Activated CD8-positive, alpha-beta T cell treated with anti-CD3 and anti-CD28 coated beads, Interleukin-2, amount 10 ng/mL, durations not matched to agents 7 days and 5 days (primary cell): ENCODE measurements at regions not wholly inside any gene's neighbourhood (a gene's known extent, or its start where the extent isn't known, plus 50 kb on each side); places are given as distances from the start of the nearest gene placed in this dataset.
"Not testable (repeated sequence)": the region's sequence is repeated elsewhere in the genome, so short reads cannot be mapped to it uniquely, and the experiment has no call there.

ENCODE experiments used
- ATAC-seq: fragments of 150-1000 bp; cut with Tn5 transposase; one replicate; pipeline ENCODE4 v1.10.0; 2021; ENCODE audit warnings: moderate library complexity
- CTCF ChIA-PET: fragments of 350-600 bp; sonication (Branson Sonifier 250); formaldehyde crosslinking; loops from one replicate; lab custom pipeline; 2021; ENCODE audit warnings: antibody characterized with exemption; lab: Charles Lee
- POLR2A ChIA-PET: fragments of 350-600 bp; sonication (Branson Sonifier 250); formaldehyde crosslinking; loops from one replicate; lab custom pipeline; 2021; ENCODE audit warnings: antibody characterized with exemption; lab: Charles Lee
- DNase-seq: peaks from one replicate; pipeline ENCODE4 v3.0.0-alpha.2; 2020
- H3K27ac Mint-ChIP-seq: one replicate; pipeline ENCODE4 v1.8.0; 2021; ENCODE audit warnings: mild to moderate bottlenecking, mixed read lengths
- H3K27me3 Mint-ChIP-seq: one replicate; pipeline ENCODE4 v1.8.0; 2021; ENCODE audit warnings: low read depth, mixed read lengths
- H3K36me3 Mint-ChIP-seq: one replicate; pipeline ENCODE4 v1.8.0; 2021; ENCODE audit warnings: low read depth, mixed read lengths
- H3K4me1 Mint-ChIP-seq: one replicate; pipeline ENCODE4 v1.8.0; 2021; ENCODE audit warnings: low read depth, mixed read lengths
- H3K4me3 Mint-ChIP-seq: one replicate; pipeline ENCODE4 v1.8.0; 2021; ENCODE audit warnings: mild to moderate bottlenecking, mixed read lengths
- H3K9me3 Mint-ChIP-seq: one replicate; pipeline ENCODE4 v1.8.0; 2022; ENCODE audit warnings: mixed read lengths; ENCODE audit not compliant: insufficient read depth

DNA sequence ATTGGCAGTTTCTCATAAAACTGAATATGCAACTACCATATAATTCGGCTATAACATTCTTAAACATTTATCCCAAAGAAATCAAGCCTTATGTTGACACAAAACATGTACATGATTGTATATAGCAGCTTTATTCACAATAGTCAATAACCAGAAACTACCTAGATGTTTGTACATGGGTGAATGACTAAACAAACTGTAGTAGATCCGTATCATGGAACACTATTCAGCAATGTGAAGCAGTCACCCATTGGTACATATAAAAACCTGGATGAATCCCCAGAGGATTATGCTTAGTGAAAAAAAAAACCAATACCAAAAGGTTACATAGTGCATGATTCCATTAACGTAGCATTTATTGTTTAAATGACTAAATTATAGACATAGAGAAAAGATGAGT lies 471.7 kb upstream of the KLHL1 start:
- Mint-ChIP-seq H3K36me3 (no peaks in the 10 kb centered on the region), H3K4me3 (no peak overlapping the region), H3K4me1 (no peaks in the 10 kb centered on the region), H3K27me3 (no peaks in the 10 kb centered on the region), H3K9me3 (no peaks in the 10 kb centered on the region), H3K27ac (no peak overlapping the region)
- DNase-seq (no peak), ATAC-seq (no peak)
- CTCF ChIA-PET, result no interaction called here
- POLR2A ChIA-PET, result no interaction called here

DNA sequence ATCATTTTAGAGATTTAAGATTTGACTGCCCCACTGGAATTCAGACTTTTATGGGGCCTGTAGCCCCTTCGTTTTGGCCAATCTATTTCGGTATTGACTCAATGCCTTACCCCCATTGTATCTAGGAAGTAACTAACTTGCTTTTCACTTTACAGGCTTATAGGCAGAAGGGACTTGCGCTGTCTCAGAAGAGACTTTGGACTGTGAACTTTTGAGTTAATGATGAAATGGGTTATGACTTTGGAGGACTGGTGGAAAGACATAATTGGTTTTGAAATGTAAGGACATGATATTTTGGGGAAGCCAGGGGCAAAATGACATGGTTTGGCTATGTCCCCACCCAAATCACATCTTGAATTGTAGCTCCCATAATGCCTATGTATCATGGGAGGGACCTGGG lies 463.0 kb upstream of the KLHL1 start:
- no peak for DNase-seq
- CTCF ChIA-PET, result no interaction called here
- H3K36me3 Mint-ChIP-seq, result no peaks in the 10 kb centered on the region
- no peak overlapping the region for H3K27ac Mint-ChIP-seq
- no peak for ATAC-seq
- no peaks in the 10 kb centered on the region for H3K9me3 Mint-ChIP-seq
- H3K4me3 Mint-ChIP-seq, result no peak overlapping the region
- no peaks in the 10 kb centered on the region for H3K4me1 Mint-ChIP-seq
- POLR2A ChIA-PET, result no interaction called here
- H3K27me3 Mint-ChIP-seq, result no peaks in the 10 kb centered on the region

DNA sequence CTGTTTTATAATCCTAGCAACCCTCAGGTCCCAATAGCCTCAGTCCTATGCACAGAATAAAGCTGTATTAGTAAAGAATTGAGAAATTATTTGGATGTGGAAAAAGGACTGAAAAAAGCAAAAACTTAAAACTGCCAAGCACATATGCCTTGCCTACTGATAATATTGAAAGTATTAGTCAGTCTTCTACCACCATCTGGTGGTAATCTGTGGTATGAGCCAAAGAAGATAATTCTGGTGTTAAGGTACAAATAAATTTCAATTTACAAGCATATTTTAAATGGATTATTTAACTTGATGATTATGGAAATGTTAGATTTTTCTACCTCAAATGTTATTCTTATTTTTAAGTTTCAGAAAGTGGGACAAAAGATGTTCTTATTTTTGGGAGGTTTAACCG lies 460.3 kb upstream of the KLHL1 start:
- Mint-ChIP-seq H3K4me3 (no peak overlapping the region), H3K27ac (no peak overlapping the region), H3K27me3 (no peaks in the 10 kb centered on the region), H3K9me3 (no peaks in the 10 kb centered on the region), H3K36me3 (no peaks in the 10 kb centered on the region), H3K4me1 (no peaks in the 10 kb centered on the region)
- CTCF ChIA-PET, result no interaction called here
- ATAC-seq (no peak), DNase-seq (no peak)
- POLR2A ChIA-PET, result no interaction called here

DNA sequence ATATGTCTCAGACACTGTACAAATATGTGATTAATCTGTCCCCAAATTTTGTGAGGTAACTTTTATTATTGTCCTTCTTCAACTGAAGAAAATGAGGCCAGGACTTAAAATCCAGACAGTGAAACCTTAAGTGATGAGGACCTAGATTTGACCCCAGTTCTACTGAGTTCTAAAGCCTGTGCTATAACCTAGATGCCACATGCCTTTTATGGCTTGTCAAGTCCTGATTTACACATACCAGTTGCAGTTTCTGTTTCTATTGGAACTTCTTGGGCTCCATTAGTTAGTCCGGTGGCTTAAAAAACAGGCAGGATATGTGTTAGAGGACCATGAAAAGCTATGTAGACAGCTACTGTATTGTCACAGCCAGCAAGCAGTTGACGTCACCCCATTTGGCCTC lies 436.5 kb upstream of the KLHL1 start:
- Mint-ChIP-seq H3K27ac (no peak overlapping the region), H3K36me3 (no peaks in the 10 kb centered on the region), H3K4me1 (no peaks in the 10 kb centered on the region), H3K4me3 (no peak overlapping the region), H3K9me3 (peaks cover 3% of the 10 kb centered on the region), H3K27me3 (no peaks in the 10 kb centered on the region)
- CTCF ChIA-PET, result no interaction called here
- DNase-seq, result no peak
- ATAC-seq, result no peak
- POLR2A ChIA-PET, result no interaction called here

DNA sequence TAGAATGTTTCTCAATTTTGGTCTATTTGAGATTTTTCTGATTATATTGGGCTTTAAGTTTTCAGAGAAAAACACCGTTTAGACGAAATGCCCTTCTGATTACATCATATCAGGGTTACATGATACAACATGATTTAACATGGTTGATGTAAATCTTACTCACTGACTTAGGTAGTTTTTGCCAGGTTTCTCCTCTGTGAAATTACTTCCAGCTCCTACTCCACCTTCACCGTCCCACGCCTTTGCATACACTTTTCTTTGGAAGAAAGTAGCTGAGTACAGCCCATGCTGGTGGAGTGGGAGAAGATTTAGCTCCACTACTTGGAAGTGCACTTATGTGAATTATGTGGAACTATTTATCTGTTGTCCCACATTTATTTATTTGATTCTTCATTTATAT lies 433.2 kb upstream of the KLHL1 start:
- peaks cover 12% of the 10 kb centered on the region for H3K9me3 Mint-ChIP-seq
- H3K27me3 Mint-ChIP-seq, result no peaks in the 10 kb centered on the region
- ChIA-PET CTCF (no interaction called here), POLR2A (no interaction called here)
- H3K27ac Mint-ChIP-seq, result no peak overlapping the region
- H3K4me1 Mint-ChIP-seq, result no peaks in the 10 kb centered on the region
- no peak overlapping the region for H3K4me3 Mint-ChIP-seq
- DNase-seq (no peak), ATAC-seq (no peak)
- H3K36me3 Mint-ChIP-seq, result no peaks in the 10 kb centered on the region

DNA sequence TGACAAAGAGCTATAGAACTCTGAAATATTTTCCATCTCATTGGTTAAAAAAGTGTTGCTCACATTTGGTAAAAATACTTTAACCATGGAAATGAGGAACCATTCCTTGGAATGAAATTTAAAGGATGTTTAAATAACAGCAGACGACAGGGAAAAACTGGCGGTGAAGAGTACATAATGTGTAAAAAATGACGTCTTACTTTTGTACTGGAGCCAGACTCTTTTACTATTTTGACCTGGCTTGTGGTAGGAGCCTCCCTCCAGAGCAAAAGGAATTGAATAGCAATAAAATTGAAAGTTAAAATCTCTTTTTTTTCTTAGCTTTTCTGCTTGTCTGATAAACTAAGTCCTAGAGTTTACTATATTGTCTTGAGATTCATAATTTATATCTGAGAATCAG lies 426.2 kb upstream of the KLHL1 start:
- ChIA-PET POLR2A (no interaction called here), CTCF (no interaction called here)
- ATAC-seq, result no peak
- no peak overlapping the region for H3K4me3 Mint-ChIP-seq
- H3K4me1 Mint-ChIP-seq, result no peaks in the 10 kb centered on the region
- H3K9me3 Mint-ChIP-seq, result peaks cover 15% of the 10 kb centered on the region
- H3K36me3 Mint-ChIP-seq, result no peaks in the 10 kb centered on the region
- H3K27ac Mint-ChIP-seq, result no peak overlapping the region
- no peaks in the 10 kb centered on the region for H3K27me3 Mint-ChIP-seq
- no peak for DNase-seq

DNA sequence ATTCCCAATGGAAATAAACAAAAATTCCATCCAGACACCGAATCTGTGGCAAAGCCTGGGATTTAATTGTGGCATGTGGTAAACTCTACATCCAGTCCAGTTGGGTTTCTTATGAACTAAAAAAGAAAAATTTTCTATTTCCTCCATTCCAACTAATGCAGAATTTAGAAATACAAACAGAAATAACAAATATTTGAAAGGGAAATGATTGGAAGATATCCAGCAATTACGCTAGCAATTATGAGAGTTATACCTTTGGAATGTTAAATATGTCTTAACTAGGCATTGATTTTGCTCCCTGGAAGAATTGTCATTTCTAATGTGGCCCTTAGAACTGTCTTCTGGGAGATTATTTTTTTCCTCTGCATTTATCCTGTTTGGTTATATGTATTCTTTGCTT lies 421.4 kb upstream of the KLHL1 start:
- H3K4me1 Mint-ChIP-seq, result no peaks in the 10 kb centered on the region
- peaks cover 6% of the 10 kb centered on the region for H3K9me3 Mint-ChIP-seq
- POLR2A ChIA-PET, result no interaction called here
- no peak overlapping the region for H3K4me3 Mint-ChIP-seq
- ATAC-seq (no peak), DNase-seq (no peak)
- no peaks in the 10 kb centered on the region for H3K27me3 Mint-ChIP-seq
- no peaks in the 10 kb centered on the region for H3K36me3 Mint-ChIP-seq
- CTCF ChIA-PET, result no interaction called here
- H3K27ac Mint-ChIP-seq, result no peak overlapping the region

DNA sequence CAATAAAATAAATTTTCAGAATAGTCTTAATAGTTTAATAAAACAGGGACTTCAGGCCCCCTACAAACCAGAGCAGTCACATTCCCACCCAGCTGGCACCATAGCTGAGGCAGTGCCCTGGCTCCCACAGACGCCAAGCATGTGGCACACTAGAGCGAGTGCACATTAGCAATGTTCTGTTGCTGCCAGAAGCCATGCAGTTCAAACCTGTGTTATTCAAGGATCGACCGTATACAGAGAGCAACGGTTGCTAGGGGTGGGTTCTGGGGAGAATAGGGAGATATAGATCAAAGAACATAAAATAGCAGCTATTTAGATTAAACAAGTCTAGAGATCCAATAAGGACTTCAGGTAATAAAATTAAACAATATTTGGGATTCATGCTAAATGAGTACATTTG lies 419.3 kb upstream of the KLHL1 start:
- Mint-ChIP-seq H3K9me3 (peaks cover 6% of the 10 kb centered on the region), H3K4me1 (no peaks in the 10 kb centered on the region), H3K36me3 (no peaks in the 10 kb centered on the region), H3K27me3 (no peaks in the 10 kb centered on the region), H3K27ac (no peak overlapping the region), H3K4me3 (no peak overlapping the region)
- ChIA-PET POLR2A (no interaction called here), CTCF (no interaction called here)
- ATAC-seq (no peak), DNase-seq (no peak)

DNA sequence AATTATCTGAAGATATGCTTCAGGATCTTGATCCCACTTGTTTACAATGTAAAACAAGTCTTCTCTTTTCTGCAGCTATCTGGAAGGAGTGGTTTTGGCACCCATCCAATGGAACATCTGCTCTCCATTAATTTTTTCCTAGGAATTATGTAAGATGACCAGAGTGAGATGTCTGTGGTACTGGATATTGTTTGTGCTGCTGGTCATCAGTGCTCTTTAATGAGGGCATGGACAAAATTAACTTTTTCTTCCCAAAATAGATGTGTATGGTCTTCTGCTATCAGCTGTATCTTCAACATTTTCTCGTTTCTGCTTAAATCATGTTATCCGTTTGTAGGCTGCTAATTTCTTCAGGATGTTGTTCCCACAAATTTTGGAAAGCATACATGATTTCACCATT lies 415.4 kb upstream of the KLHL1 start:
- no peaks in the 10 kb centered on the region for H3K36me3 Mint-ChIP-seq
- H3K27ac Mint-ChIP-seq, result no peak overlapping the region
- no peaks in the 10 kb centered on the region for H3K4me1 Mint-ChIP-seq
- ATAC-seq, result no peak
- no peak for DNase-seq
- POLR2A ChIA-PET, result no interaction called here
- CTCF ChIA-PET, result no interaction called here
- no peaks in the 10 kb centered on the region for H3K9me3 Mint-ChIP-seq
- H3K4me3 Mint-ChIP-seq, result no peak overlapping the region
- no peaks in the 10 kb centered on the region for H3K27me3 Mint-ChIP-seq

DNA sequence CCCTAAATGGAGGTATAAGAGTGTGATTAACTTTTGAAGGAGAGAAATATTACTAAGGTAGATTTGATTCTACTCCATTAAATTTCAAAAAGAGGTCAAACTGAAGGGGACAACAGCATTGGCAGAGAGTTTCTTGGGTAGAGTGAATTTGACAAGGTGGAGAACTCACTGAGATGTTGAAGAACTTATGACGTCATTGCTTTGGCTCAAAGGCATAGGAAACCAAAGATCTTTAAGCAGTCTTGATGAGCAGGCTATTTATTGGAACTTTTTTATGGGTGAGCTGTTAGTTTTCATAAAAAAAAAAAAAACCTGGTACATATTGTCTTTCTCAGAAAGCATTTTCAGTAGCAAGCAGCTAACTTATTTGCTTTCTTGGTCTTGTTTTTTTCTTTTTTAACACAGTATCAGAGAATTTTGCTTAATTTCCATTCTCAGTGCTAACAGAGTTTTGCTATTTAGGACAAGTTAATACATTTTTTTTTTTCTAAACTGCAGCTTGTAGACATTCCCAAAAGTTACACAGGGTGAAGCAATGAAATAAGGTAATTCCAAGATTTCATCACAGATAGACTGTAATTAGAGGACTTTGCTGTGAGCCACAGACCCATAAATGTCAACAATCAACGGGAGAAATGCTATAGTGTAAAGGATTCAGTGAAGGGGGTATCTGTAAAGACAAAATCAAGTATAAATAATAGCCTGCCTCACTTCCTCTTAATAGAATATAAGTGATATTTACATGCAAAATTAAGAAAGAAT lies 412.2 kb upstream of the KLHL1 start:
- DNase-seq (no peak), ATAC-seq (no peak)
- Mint-ChIP-seq H3K27me3 (no peaks in the 10 kb centered on the region), H3K27ac (no peak overlapping the region), H3K4me1 (no peaks in the 10 kb centered on the region), H3K36me3 (no peaks in the 10 kb centered on the region), H3K4me3 (no peak overlapping the region), H3K9me3 (no peaks in the 10 kb centered on the region)
- ChIA-PET CTCF (no interaction called here), POLR2A (no interaction called here)

DNA sequence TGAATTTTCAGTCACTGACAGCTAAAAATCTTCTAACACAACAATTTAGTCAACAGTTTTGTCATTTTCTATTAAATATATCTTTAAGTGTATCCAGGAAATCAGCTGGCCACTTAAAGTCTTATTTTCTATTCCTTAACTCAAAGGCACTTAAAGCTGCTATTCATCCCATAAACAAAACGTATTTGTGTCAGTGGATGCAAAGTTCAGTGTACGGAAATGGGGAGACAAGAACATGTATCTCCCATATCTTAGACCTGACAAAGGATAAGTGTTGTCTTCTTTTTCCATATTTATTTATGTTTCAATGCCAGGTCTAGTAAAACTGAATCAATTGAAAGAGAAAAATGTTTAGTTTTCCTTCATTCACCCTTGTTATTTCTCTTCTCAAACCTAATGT lies 409.8 kb upstream of the KLHL1 start:
- DNase-seq, result no peak
- Mint-ChIP-seq H3K9me3 (no peaks in the 10 kb centered on the region), H3K36me3 (no peaks in the 10 kb centered on the region), H3K27ac (no peak overlapping the region), H3K27me3 (no peaks in the 10 kb centered on the region), H3K4me1 (no peaks in the 10 kb centered on the region), H3K4me3 (no peak overlapping the region)
- ChIA-PET CTCF (no interaction called here), POLR2A (no interaction called here)
- ATAC-seq, result no peak

DNA sequence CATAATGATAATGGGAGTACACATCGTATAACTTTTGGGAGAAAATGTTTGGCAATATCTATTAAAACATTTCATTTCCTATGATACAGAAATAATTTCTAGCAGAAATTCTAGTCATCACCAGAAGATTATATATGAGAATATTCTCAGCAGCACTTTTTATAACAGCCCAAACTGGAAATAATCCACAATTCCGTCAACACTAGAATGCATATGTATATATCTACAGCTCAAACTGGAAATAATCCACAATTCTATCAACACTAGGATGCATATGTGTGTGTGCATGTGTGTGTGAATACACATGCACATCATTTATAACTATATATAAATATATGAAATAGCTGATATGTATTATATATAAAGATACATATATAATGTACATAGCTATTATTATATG lies 408.0 kb upstream of the KLHL1 start:
- Mint-ChIP-seq H3K36me3 (no peaks in the 10 kb centered on the region), H3K4me1 (no peaks in the 10 kb centered on the region), H3K9me3 (no peaks in the 10 kb centered on the region), H3K27ac (no peak overlapping the region), H3K4me3 (no peak overlapping the region), H3K27me3 (no peaks in the 10 kb centered on the region)
- POLR2A ChIA-PET, result no interaction called here
- CTCF ChIA-PET, result no interaction called here
- DNase-seq (no peak), ATAC-seq (no peak)

DNA sequence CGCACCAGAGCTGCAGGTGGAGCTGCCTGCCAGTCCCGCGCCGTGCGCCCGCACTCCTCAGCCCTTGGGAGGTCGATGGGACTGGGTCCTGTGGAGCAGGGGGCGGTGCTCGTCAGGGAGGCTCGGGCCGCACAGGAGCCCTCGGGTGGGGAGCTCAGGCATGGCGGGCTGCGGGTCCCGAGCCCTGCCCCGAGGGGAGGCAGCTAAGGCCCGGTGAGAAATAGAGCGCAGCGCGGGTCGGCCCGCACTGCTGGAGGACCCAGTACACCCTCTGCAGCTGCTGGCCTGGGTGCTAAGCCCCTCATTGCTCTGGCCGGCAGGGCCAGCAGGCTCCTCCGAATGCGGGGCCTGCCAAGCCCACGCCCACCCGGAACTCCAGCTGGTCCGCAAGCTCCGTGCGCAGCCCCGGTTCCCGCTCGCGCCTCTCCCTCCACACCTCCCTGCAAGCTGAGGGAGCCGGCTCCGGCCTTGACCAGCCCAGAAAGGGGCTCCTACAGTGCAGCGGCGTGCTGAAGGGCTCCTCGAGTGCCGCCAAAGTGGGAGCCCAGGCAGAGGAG lies 403.7 kb upstream of the KLHL1 start:
- ATAC-seq, H3K27ac Mint-ChIP-seq, H3K4me1 Mint-ChIP-seq, H3K9me3 Mint-ChIP-seq, H3K27me3 Mint-ChIP-seq, POLR2A ChIA-PET, H3K36me3 Mint-ChIP-seq, H3K4me3 Mint-ChIP-seq, DNase-seq, CTCF ChIA-PET: not testable (repeated sequence)
